Mucosa of descending colon (tissue), 3 donors: ENCODE measurements at regions not wholly inside any gene's neighbourhood (a gene's known extent, or its start where the extent isn't known, plus 50 kb on each side); places are given as distances from the start of the nearest gene placed in this dataset.
A peak's percentile ranks its signal among the peaks of the same experiment; 100 is the strongest.

Source experiments
- ATAC-seq: fragments of 200-7000 bp; cut with Tn5 transposase; one replicate; pipeline ENCODE4 v1.9.1; 2020; ENCODE audit warnings: mild to moderate bottlenecking, moderate library complexity
- DNase-seq, 3 donors: peaks; one replicate each; pipeline ENCODE4 v3.0.0-alpha.2; 2020
- H3K36me3 ChIP-seq: fragments of 200-600 bp; one replicate; pipeline ENCODE4 v1.8.0; 2021; ENCODE audit warnings: low read depth, mild to moderate bottlenecking
- H3K4me1 ChIP-seq: fragments of 200-600 bp; one replicate; pipeline ENCODE4 v1.8.0; 2021; ENCODE audit warnings: low read depth, mild to moderate bottlenecking
- H3K4me3 ChIP-seq: fragments of 200-600 bp; one replicate; pipeline ENCODE4 v1.8.0; 2021; ENCODE audit warnings: mild to moderate bottlenecking
- H3K9me3 ChIP-seq: fragments of 200-600 bp; one replicate; pipeline ENCODE4 v1.8.0; 2021; ENCODE audit warnings: mild to moderate bottlenecking
- CTCF ChIP-seq: fragments of 200-600 bp; IDR thresholded peaks from one replicate; pipeline ENCODE4 v1.8.0; 2022; ENCODE audit warnings: antibody characterized with exemption, mild to moderate bottlenecking
- intact Hi-C, 2 donors: fragments of 100-400 bp; cut with DNase I in 1 of 2; cut with micrococcal nuclease in 1 of 2; formaldehyde crosslinking; loops; one replicate each; pipeline versions ENCODE4 v1.11.0 to v1.11.1; 2022; cut with DNase I, micrococcal nuclease
- donor health status: DM: no; HTN: no; CAD: no; lungs with moderate emphysema.
- donor health status: DM: no; HTN: no; CAD: no.
- donor health status: DM: no; HTN: yes; CAD: no.

- DNase-seq = no peak
- Histone ChIP-seq H3K4me3 (no peak overlapping the region), H3K4me1 (no peaks in the 10 kb centered on the region), H3K36me3 (no peaks in the 10 kb centered on the region), H3K9me3 (peaks cover 16% of the 10 kb centered on the region)
- intact Hi-C loops = no loop called here
- no peak for ATAC-seq
- TF ChIP-seq CTCF = no peak
Observed at GRCh38 chr18:52060607-52061304, 279.2 kb upstream of the DCC start.

GRCh38 chr18:52063923-52064322 lies 276.1 kb upstream of the DCC start:
- intact Hi-C loops = no loop called here
- Histone ChIP-seq H3K9me3 (peaks cover 35% of the 10 kb centered on the region), H3K36me3 (no peaks in the 10 kb centered on the region), H3K4me1 (no peaks in the 10 kb centered on the region), H3K4me3 (no peak overlapping the region)
- no peak for ATAC-seq
- TF ChIP-seq CTCF = no peak
- DNase-seq = peak in 1 of 3 donors; percentile 11

- no peak for TF ChIP-seq CTCF
- H3K4me1 ChIP-seq = no peaks in the 10 kb centered on the region
- intact Hi-C loops = no loop called here
- H3K4me3 ChIP-seq = no peak overlapping the region
- no peaks in the 10 kb centered on the region for H3K36me3 ChIP-seq
- peaks cover 32% of the 10 kb centered on the region for H3K9me3 ChIP-seq
- DNase-seq = no peak
- no peak for ATAC-seq
Observed at GRCh38 chr18:52069201-52069600, 270.8 kb upstream of the DCC start.

GRCh38 chr18:52070291-52070756 lies 269.7 kb upstream of the DCC start:
- no peak for TF ChIP-seq CTCF
- Histone ChIP-seq H3K4me1 (no peaks in the 10 kb centered on the region), H3K4me3 (no peak overlapping the region), H3K36me3 (no peaks in the 10 kb centered on the region), H3K9me3 (peaks cover 22% of the 10 kb centered on the region)
- intact Hi-C loops = no loop called here
- DNase-seq = no peak
- ATAC-seq = no peak

GRCh38 chr18:52077251-52077983 lies 262.6 kb upstream of the DCC start:
- H3K4me3 ChIP-seq = no peak overlapping the region
- ATAC-seq (no peak), DNase-seq (no peak)
- no peaks in the 10 kb centered on the region for H3K9me3 ChIP-seq
- no peak for TF ChIP-seq CTCF
- H3K36me3 ChIP-seq = no peaks in the 10 kb centered on the region
- intact Hi-C loops = no loop called here
- H3K4me1 ChIP-seq = no peaks in the 10 kb centered on the region
